ENCODE measurements at regions not wholly inside any gene's neighbourhood (a gene's known extent, or its start where the extent isn't known, plus 50 kb on each side); places are given as distances from the start of the nearest gene placed in this dataset.

DNA sequence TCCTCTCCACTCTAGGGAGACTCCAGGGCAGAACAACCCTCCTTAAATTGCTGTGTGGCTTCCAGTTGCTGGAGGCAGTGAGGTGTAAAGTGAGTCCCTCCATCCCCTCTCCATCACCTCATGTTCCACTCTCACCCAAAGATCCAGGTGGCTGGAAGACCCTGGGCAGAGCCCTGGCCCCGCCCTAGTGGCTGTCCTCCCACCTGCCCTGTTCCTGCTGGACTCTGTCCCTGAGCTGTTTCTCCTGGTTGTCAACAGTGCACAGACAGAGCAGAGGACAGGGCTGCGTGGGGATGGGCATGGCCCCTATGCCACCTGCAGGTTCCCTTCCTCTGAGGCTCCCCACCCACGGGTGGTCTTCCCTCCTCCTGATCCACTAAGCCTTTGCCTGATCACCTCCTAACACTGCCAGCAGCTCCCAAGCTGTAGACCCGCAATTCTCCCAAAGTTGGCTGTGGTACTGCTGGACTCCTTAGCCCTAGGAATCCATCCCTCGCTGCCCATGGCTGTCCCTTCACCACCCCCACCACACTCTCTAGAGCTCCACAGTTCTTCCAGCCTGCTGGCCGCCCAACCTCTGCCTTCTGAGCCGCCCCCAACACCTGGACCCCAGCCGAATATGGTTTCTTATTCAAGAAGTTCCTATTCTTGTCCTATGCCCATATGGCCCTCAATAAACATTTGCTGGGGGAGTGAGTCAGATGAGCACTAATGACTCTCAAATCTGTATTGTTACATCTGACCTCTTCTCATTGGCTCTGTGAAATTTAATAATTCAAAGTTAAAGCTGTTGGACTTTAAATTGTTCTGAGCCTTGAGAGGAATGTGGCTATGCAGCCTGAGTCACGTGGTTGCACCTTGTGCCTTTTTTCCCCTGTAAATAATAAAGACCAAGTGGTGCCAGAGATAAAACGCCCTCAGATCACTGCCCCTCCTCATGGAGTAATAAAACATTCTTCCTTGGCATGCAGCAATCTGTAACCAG is 260.0 kb upstream of the HS6ST1 start:
- DNase-seq (ENCODE audit: low read depth) = no peak

DNA sequence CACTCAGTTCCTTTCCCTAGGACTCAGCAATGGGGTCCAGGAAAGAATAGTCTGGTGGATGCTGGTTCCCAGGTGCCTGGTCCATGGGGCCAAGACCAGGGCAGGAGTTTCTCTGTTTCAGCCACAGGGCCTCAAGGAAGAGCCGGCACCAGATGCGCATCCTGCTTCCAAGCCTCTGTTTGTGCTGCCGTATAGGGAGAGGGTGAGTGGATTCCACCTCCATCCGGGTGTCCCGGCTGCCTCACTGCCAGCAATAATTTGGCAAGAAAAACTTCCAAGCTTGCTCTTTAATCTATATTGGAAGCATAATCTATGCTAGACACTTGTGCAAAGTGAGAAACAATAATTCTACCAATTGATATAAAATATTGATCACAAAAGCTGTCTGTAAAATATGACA is 261.2 kb upstream of the HS6ST1 start:
- no peak for DNase-seq (ENCODE audit: low read depth)

DNA sequence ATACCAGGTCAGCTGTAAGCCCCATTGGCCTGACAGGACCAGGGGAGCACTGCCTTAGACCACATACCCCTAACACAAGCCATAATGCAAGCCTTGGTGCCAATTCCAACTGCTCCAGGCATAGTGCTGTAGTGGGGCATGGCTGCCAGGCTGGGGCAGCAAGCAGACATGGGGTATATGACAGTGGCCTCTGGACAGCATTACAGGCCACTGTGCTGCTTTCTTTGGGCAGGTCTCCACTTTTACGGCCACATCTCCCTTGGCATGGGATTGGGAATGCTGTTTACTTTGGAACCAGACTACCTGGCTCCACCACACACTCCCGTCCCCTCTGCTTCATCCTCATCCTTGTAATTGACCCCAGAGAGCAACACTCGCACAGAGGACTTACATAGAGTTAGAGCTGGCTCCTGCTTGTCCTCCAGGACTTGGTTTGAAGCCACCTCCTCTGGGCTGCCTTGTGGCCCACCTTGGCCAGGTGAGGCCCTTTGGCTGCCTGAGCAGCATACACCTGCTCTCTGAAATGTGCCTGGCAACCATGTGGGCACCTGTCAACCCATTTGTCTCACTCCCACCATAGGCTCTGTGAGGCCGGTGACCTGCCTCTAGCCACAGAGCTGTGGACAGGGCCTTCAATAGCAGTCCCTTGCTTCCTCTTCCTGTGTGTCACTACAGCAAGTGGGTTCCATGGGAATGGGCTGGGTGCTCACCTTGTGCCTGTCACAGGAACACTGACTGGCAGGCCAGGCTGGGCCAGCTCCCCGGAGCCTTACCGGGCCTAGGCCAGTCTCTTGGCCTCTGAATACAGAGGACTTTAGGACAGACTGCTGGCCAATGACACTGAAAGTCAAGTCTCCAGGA is 262.6 kb upstream of the HS6ST1 start:
- no peak for DNase-seq (ENCODE audit: low read depth)

DNA sequence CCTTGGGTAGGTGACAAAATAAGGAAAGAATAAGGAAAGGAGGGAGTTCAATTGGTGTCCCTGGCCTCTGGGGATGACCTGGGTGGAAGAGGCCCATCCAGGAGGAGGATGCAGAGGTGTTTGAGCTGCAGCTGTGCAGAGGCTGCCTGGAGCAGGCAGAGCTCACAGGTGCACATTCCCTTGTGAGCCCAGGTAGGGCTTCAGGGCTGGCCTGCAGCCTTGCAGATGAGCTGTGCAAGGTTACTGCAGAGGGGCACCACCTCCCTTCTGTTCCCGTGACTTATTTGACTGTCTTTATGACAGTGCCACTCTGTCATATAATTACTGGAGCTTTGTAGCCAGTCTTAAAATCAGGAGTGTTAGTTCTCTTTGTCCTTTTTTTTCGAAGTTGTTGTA is 263.2 kb upstream of the HS6ST1 start:
- no peak for DNase-seq (ENCODE audit: low read depth)

- peak; percentile 62 for DNase-seq (ENCODE audit: low read depth)
Measured at GRCh38 chr2:128584296-128584890, 265.7 kb upstream of the HS6ST1 start.

DNA sequence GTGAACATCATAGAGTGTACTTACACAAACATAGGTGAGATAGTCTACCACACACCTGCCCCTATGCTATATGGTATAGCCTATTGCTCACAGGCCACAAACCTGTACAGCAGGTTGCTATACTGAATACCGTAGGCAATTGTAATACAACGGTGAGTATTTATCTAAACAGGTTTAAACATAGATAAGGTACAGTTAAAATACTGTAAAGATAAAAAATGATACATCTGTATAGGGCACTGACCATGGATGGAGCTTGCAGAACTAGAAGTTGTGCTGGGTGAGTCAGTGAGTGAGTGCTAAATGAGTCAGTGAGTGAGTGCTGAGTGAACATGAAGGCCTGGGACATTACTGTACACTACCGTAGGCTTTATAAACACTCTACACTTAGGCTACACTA is 267.0 kb upstream of the HS6ST1 start:
- peak; percentile 54 for DNase-seq (ENCODE audit: low read depth)

- no peak for DNase-seq (ENCODE audit: low read depth)
Measured at GRCh38 chr2:128589681-128590080, 271.0 kb upstream of the HS6ST1 start.

DNA sequence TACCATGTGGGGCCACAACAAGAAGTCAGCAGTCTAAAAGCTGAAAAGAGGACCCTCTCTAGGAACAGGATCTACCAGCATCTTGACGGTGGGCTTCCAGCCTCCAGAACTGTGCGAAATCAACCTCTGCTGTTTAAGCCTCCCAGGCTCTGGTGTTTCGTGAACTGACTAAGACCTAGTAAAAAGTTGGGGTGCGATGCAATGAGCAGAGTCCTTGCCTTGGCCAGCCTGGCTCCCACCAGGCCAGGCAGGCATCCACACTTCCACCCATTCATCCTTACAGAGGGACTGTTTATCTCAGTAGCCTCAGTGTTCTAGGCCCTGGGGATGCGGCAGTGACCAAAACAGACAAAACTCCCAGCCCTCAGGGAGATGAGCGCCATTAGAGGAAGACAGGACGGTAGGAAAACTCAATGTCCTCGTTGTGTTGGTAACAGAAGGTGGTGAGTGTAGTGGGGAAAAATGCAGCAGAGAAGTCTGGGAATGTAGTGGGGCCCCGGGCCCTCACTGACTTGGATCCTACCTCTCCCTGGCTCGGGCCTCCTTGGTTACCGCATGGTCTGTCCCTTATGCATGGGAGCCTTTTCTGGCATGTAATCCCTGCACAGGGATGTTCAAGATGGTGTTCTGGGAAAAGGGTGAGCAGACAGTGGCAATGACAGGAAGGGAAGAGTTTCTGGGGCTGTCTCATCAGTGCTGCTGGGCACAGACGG is 271.8 kb upstream of the HS6ST1 start:
- no peak for DNase-seq (ENCODE audit: low read depth)

DNA sequence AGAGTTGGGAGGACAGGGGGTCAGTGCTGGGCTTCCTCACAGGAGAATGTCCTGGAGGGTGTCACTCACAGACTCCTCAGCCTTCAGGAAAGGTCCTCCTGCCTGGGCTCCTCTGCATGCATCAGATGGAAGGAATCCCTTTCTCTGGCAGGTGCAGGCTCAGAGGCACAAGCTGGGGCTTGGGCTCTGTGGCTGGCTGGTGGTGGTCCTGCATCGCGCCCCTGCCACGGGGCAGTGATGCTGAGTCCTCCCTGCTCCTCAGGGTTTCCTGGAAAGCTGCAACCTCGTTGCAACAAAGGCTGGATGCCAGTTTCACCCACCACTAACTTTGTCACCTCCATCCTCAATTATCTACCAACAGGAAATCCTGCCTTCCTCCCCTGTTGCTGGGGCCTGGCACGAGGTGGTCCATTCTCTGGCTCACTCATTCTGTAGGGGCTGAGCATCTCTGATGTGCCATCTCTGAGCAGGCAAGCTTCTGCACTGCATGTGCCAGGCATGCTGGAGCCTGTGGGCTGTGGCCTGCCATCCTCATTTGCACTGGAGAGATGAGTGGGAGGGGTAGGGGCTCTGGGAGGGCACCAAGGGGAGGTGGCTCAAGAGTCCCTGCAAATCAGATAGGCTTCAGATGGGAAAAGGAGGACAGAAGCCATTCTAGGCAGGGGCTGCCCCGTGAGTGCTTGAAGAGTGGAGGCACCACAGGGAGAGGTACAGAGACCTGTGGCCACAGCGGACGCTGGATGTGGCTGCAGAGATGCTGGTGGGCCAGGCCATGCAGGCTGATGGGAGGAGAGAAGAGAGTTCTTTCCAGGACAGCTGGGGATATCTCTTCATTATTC is 272.6 kb upstream of the HS6ST1 start:
- DNase-seq (ENCODE audit: low read depth) = no peak

GRCh38 chr2:128591861-128592822 is 273.5 kb upstream of the HS6ST1 start:
- DNase-seq (ENCODE audit: low read depth) = no peak

DNA sequence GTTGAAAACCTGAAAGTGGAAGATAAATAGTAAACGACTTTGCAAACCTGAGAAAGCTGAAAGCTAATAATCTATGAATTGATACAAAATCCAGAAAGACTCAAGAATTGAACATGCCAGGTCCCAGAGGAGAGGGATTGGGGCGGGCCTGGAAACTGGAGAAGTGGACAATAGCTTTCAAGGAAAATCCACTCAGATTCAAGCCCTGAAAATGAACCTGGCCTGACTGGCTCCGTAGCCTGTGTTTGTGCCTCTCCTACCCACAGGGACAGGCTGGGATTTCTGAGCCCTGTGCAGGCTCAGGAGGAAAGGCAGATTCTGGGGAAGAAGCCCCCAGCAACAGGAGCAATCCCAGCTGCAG is 274.8 kb upstream of the HS6ST1 start:
- no peak for DNase-seq (ENCODE audit: low read depth)

- DNase-seq (ENCODE audit: low read depth) = no peak
Measured at GRCh38 chr2:128593879-128594650, 275.4 kb upstream of the HS6ST1 start.

DNA sequence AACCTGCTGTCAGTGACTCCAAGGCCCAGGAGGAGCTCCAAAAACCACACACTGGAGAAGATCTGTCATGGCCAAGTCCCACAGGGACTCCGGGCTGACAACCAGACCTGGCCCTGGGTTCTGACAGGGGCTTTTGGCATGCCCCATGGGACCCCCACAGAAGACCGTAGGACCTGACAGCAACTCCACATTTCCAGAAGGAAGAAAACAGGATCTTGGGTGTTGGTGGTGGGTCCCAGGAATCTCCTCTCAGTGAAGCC is 275.9 kb upstream of the HS6ST1 start:
- no peak for DNase-seq (ENCODE audit: low read depth)

- DNase-seq (ENCODE audit: low read depth) = no peak
Measured at GRCh38 chr2:128594953-128595677, 276.4 kb upstream of the HS6ST1 start.

GRCh38 chr2:128595763-128596395 is 277.2 kb upstream of the HS6ST1 start:
- DNase-seq (ENCODE audit: low read depth) = no peak

DNA sequence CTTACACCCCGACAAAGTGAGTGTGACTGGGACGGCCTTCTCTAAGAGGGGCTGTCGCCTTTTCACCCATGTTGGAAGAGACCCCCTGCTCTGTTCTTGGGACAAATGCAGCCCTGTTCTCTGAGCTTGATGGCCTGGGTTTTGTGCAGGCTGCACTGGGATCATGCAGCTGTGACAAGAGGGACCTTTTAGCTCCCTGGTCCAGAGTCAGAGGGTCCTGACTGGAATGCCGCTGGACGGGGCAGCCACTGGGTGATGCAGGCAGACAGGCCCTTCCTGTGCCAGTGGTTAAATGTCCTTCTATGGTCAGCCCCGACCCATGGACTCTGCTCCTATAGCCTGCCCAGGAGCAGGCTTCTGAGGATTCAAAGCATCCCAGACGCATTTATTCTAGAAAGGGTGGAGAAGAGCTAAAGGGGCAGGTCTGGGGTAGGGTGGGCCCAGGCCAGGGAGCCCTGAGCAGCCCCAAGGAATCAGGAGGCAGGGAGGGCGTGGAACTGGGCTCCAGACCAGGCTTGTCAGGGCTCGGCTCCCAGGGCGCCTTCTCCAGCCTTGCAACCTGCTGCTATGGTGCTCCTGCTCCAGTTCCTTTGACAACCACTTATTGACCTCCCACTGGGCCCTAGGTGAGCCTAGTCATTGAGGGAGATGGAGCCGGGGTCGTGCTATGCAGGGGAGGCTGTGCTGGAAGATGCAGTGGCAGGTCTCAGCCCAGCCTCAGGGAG is 277.9 kb upstream of the HS6ST1 start:
- DNase-seq (ENCODE audit: low read depth) = no peak

DNA sequence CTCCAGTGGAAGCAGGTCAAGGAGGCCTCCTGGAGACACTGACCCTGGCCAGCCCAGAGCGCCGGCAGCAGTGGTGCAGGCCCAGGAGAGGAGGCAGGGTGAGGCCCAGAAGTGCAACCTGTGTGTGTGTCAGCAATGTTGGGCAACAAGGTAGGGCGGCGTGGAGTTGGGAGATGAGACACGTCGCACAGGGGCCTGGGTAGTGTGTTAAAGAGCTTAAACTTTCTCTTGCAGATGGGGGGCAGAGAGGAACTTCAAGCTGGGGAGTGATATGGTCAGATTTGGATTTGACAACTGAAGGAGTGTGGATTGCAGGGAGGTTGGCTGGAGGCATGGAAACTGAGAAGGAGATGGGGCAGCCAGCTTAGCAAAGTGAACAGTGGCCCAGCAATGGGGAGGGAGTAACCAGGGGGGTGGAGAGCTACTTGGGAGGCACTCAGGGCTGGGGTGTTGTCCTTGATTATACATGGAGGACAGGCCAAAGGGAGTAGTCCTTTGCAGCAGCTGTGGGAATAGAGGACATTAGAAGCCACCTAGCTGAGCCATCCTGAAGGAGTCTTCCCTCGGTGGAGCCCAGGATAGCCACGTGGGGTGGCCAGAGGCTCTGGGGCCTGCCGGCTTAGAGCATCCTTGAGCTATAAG is 278.6 kb upstream of the HS6ST1 start:
- no peak for DNase-seq (ENCODE audit: low read depth)

Data from GM04504 (cell line).